ENCODE measurements at regions not wholly inside any gene's neighbourhood (a gene's known extent, or its start where the extent isn't known, plus 50 kb on each side); places are given as distances from the start of the nearest gene placed in this dataset.

DNA sequence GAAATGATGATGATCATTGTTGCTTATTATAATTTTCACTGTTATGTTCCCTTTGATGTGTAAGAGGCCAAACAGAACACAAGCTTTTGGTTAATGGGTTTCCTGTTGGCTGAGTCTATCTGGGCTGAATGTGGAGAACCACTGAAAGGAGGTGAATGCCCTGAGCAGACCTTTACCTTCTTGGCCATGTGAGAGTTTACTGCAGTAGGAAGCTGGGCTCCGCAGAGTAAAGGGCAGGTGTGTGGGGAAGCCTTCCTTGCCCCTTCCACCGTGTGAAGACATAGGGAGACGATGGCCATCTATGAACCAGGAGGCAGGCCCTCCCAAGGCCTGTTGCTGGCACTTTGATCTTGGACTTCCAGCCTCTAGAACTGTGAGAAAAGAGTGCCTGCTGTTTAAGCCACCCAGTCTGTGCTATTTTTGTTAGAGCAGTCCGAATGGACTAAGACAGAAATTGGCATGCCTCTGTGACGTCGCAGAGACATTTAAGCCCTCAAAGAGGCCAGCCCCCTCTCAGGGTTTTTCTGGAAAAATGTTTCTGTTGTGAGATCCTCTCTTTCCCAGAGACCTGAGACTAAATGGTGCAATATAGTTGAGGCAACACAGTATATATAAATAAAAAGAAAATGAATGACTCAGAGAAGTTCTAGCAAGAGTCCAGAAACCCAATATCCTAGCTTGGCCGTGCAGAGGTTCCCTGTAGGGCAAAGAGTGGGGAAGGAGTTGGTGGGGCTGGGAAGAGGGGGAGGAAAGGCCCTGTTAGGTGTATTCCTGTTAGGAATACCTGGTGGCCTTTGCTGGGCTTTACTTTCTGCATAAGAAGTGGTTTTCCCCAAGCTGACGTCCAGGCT is 121.9 kb upstream of the LGALSL start:
- H3K4me2 ChIP-seq (ENCODE audit: insufficient read depth in 1 of 2, low read depth in 2 of 2, low read length in 2 of 2) = peak overlapping the region; percentile 19 to 51
- H3K14ac ChIP-seq (ENCODE audit: insufficient read length) = no peak overlapping the region
- H2AFZ ChIP-seq (ENCODE audit: low read length) = peak overlapping the region; percentile 92
- H2BK15ac ChIP-seq (ENCODE audit: low read length) = peak overlapping the region; percentile 29; the same call in 1 of the 2 replicates
- H3K23ac ChIP-seq (ENCODE audit: insufficient read length) = no peak overlapping the region
- no peak overlapping the region for H4K8ac ChIP-seq (ENCODE audit: extremely low read depth, insufficient read depth, low read length)
- no peak overlapping the region for H3K4ac ChIP-seq (replicated peaks; ENCODE audit: insufficient read length, low read depth, low read length)
- TF ChIP-seq SP2 (IDR thresholded peaks at IDR 0.05; ENCODE audit: low read length) (no peak), SIRT6 (IDR thresholded peaks at IDR 0.05; ENCODE audit: low read length) (no peak), POU5F1 (IDR thresholded peaks at IDR 0.05; ENCODE audit: low read depth, low read length) (no peak), HDAC6 (IDR thresholded peaks at IDR 0.05; ENCODE audit: low read depth, low read length) (no peak), BRCA1 (IDR thresholded peaks at IDR 0.05; ENCODE audit: low read depth, low read length) (no peak), CREB1 (IDR thresholded peaks at IDR 0.05) (no peak), RAD21 (IDR thresholded peaks at IDR 0.05 in 1 of 2, conservative IDR thresholded peaks at IDR 0.05 in 1 of 2; ENCODE audit: low read depth in 2 of 2, low read length in 2 of 2) (no peak)
- TF ChIP-seq, protein P1, sequence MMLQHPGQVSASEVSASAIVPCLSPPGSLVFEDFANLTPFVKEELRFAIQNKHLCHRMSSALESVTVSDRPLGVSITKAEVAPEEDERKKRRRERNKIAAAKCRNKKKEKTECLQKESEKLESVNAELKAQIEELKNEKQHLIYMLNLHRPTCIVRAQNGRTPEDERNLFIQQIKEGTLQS (IDR thresholded peaks at IDR 0.05; ENCODE audit: insufficient read depth, low read depth, low read length) = no peak
- no peaks in the 10 kb centered on the region for H3K79me1 ChIP-seq (ENCODE audit: low read depth, low read length)
- H3K9me3 ChIP-seq (ENCODE audit: insufficient read depth in 2 of 2, low read depth in 1 of 2, low read length in 1 of 2) = no peaks in the 10 kb centered on the region
- DNase-seq (ENCODE audit: low read depth in 1 of 2, low spot score in 2 of 2) (no peak), FAIRE-seq (no peak)
- 0 out of 2 replicates have a peak overlapping the region, but pooled peaks have one; percentile 68 for H2BK5ac ChIP-seq (ENCODE audit: low read depth, low read length)
- 89% methylated on average over 8 of the region's 8 CpGs; no CpG with 5 or more reads in 1 of the 2 experiments for WGBS, 2 experiments (ENCODE audit: extremely low coverage in 1 of 2, insufficient coverage in 1 of 2, insufficient read length in 1 of 2, insufficient replicate concordance in 2 of 2, low coverage in 1 of 2, low lambda C conversion rate in 2 of 2, missing lambda C conversion rate in 1 of 2)
- no peaks in the 10 kb centered on the region for H3K36me3 ChIP-seq (ENCODE audit: control insufficient read depth in 2 of 4, insufficient read depth in 4 of 4, low read length in 3 of 4)
- H3K27me3 ChIP-seq (replicated peaks in 1 of 4; ENCODE audit: control insufficient read depth in 3 of 4, extremely low read depth in 1 of 4, insufficient read depth in 3 of 4, low read length in 3 of 4) = no peaks in the 10 kb centered on the region
- H2BK20ac ChIP-seq (ENCODE audit: low read length) = peak overlapping the region; percentile 86; the same call in 1 of the 2 replicates
- no peaks in the 10 kb centered on the region for H3K23me2 ChIP-seq (ENCODE audit: low read depth, low read length)
- H4K91ac ChIP-seq (replicated peaks; ENCODE audit: insufficient read length, low read length) = no peak overlapping the region
- H3K18ac ChIP-seq (ENCODE audit: extremely low read depth, low read length) = peak overlapping the region; percentile 9; the same call in 1 of the 2 replicates
- peak overlapping the region; percentile 12 for H2BK120ac ChIP-seq (replicated peaks; ENCODE audit: low read depth, low read length)
- H2AK5ac ChIP-seq (ENCODE audit: low read depth, low read length) = peak overlapping the region; percentile 3; the same call in 1 of the 2 replicates
- ChIA-PET POLR2A (ENCODE audit: partially characterized antibody) (interaction anchor here (0.7 to 1.8 kb wide), 4 partner anchors 9 to 138 kb away, joined by 3 to 5 read pairs (median 4); no protein-coding TSS in a partner anchor), CTCF (ENCODE audit: partially characterized antibody) (interaction anchor here (0.6 to 8.7 kb wide), 74 partner anchors 10 to 587 kb away, joined by 3 to 214 read pairs (median 5); partner anchors contain the start of gene AFTPH)
- no peaks in the 10 kb centered on the region for H3K79me2 ChIP-seq (ENCODE audit: control insufficient read depth in 1 of 2, insufficient read depth in 2 of 2, low read length in 2 of 2)
- no peaks in the 10 kb centered on the region for H4K20me1 ChIP-seq (replicated peaks in 1 of 2; ENCODE audit: control insufficient read depth in 1 of 2, insufficient read depth in 2 of 2, low read length in 2 of 2)
- H3K9ac ChIP-seq (replicated peaks in 1 of 4; ENCODE audit: extremely low read depth in 1 of 4, low read depth in 3 of 4, low read length in 3 of 4) = no peak overlapping the region
- H4K5ac ChIP-seq (ENCODE audit: insufficient read length, low read depth, low read length) = no peak overlapping the region
- peak overlapping the region; percentile 35; the same call in 1 of the 2 replicates for H2BK12ac ChIP-seq (ENCODE audit: low read depth, low read length)
- H3K4me3 ChIP-seq (ENCODE audit: extremely low read depth in 1 of 4, insufficient read depth in 2 of 4, low read depth in 3 of 4, low read length in 4 of 4) = 0 out of 8 replicates have a peak overlapping the region, but pooled peaks of 1 of the 4 experiments have one; percentile 12
- H3K4me1 ChIP-seq (replicated peaks in 1 of 4; ENCODE audit: control insufficient read depth in 3 of 4, insufficient read depth in 4 of 4, low read length in 3 of 4) = peaks cover 3 to 21% (median 11%) of the 10 kb centered on the region in 4 experiments; a peak in 6 of 7 replicates
- H3K27ac ChIP-seq (ENCODE audit: low read depth, low read length) = no peak overlapping the region
- H3K56ac ChIP-seq (replicated peaks; ENCODE audit: insufficient read length, low read depth, low read length) = no peak overlapping the region

All from H1 (cell line).